Thymus (tissue), 11 donors: ENCODE measurements at regions not wholly inside any gene's neighbourhood (a gene's known extent, or its start where the extent isn't known, plus 50 kb on each side); places are given as distances from the start of the nearest gene placed in this dataset.

Experiments
- DNase-seq, 9 donors: peaks; one replicate each; pipeline ENCODE4 v3.0.0-alpha.2; 2013; ENCODE audit warnings: low spot score in 9 of 9, low read depth in 6 of 9, missing footprints in 1 of 9
- H3K27ac ChIP-seq, 2 donors: one replicate each; pipeline ENCODE4 v1.5.1; 2013; ENCODE audit warnings: control low read depth in 1 of 2, low read depth in 1 of 2, low read length in 1 of 2, mild to moderate bottlenecking in 1 of 2, moderate library complexity in 1 of 2
- H3K27me3 ChIP-seq, 2 donors: one replicate each; pipeline ENCODE4 v1.5.1; 2013; ENCODE audit warnings: low read length in 1 of 2; ENCODE audit not compliant: control insufficient read depth in 2 of 2, insufficient read depth in 1 of 2
- H3K36me3 ChIP-seq, 2 donors: one replicate each; pipeline ENCODE4 v1.5.1; 2013; ENCODE audit warnings: low read length in 1 of 2, mild to moderate bottlenecking in 1 of 2, moderate library complexity in 1 of 2; ENCODE audit not compliant: control insufficient read depth in 2 of 2, insufficient read depth in 2 of 2
- H3K4me1 ChIP-seq, 2 donors: one replicate each; pipeline ENCODE4 v1.5.1; 2013; ENCODE audit warnings: low read length in 2 of 2; ENCODE audit not compliant: control insufficient read depth in 2 of 2, insufficient read depth in 2 of 2
- H3K4me3 ChIP-seq, 2 donors: one replicate each; pipeline ENCODE4 v1.5.1; 2013; ENCODE audit warnings: low read length in 2 of 2, control low read depth in 1 of 2, mild to moderate bottlenecking in 1 of 2
- H3K9me3 ChIP-seq, 2 donors: one replicate each; pipeline ENCODE4 v1.5.1; 2013; ENCODE audit warnings: low read length in 1 of 2, mild to moderate bottlenecking in 1 of 2; ENCODE audit not compliant: control insufficient read depth in 2 of 2, insufficient read depth in 1 of 2
- WGBS: extraction: QIAGEN DNeasy Blood & Tissue Kit; methylation state at CpG from one replicate; pipeline ENCODE4 v1.1.7; 2013; 5-methylcytosine and 5-hydroxymethylcytosine counted together
- donor health status: healthy.

GRCh38 chr4:115711575-115711974, 598.2 kb upstream of the NDST4 start:
- Histone ChIP-seq H3K27me3 (no peaks in the 10 kb centered on the region), H3K9me3 (no peaks in the 10 kb centered on the region), H3K27ac (no peak overlapping the region), H3K4me3 (no peak overlapping the region), H3K4me1 (no peaks in the 10 kb centered on the region), H3K36me3 (no peaks in the 10 kb centered on the region)
- 69% methylated on average over 2 of the region's 2 CpGs for WGBS
- DNase-seq = no peak

GRCh38 chr4:115688961-115689360, 575.5 kb upstream of the NDST4 start:
- Histone ChIP-seq H3K36me3 (no peaks in the 10 kb centered on the region), H3K9me3 (no peaks in the 10 kb centered on the region), H3K4me3 (no peak overlapping the region), H3K4me1 (no peaks in the 10 kb centered on the region), H3K27me3 (no peaks in the 10 kb centered on the region), H3K27ac (no peak overlapping the region)
- DNase-seq = no peak

- Histone ChIP-seq H3K27ac (no peak overlapping the region), H3K9me3 (no peaks in the 10 kb centered on the region), H3K4me3 (no peak overlapping the region), H3K27me3 (no peaks in the 10 kb centered on the region), H3K36me3 (no peaks in the 10 kb centered on the region), H3K4me1 (no peaks in the 10 kb centered on the region)
- WGBS = 92% methylated on average over 1 of the region's 1 CpG
- DNase-seq = no peak
These were observed 573.8 kb upstream of the NDST4 start for GRCh38 chr4:115687052-115687755.

DNA sequence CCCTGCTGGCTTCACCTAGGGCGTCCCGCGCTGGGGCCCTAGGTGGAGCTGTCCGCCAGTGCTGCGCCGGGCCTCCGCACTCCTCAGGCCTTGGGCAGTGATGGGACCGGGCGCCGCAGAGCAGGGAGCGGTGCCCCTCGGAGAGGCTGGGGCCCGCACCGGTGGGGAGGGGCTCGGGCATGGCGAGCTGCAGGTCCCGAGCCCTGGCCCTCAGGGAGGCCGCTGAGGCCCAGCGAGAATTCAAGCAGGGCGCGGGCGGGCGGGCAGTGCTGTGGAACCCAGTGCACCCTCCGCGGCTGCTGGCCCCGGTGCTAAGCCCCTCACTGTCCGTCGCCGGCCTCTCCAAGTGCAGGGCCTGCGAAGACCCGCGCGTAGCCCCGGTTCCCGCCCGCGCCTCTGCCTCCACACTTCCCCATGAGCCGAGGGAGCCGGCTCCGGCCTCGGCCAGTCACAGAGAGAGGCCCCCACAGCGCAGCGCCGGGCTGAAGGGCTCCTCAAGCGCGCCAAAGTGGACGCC, 565.1 kb upstream of the NDST4 start:
- Histone ChIP-seq H3K4me1 (no peaks in the 10 kb centered on the region), H3K27me3 (no peaks in the 10 kb centered on the region), H3K9me3 (no peaks in the 10 kb centered on the region), H3K27ac (no peak overlapping the region), H3K36me3 (no peaks in the 10 kb centered on the region), H3K4me3 (no peak overlapping the region)
- no peak for DNase-seq
- WGBS = 96% methylated on average over 47 of the region's 47 CpGs

DNA sequence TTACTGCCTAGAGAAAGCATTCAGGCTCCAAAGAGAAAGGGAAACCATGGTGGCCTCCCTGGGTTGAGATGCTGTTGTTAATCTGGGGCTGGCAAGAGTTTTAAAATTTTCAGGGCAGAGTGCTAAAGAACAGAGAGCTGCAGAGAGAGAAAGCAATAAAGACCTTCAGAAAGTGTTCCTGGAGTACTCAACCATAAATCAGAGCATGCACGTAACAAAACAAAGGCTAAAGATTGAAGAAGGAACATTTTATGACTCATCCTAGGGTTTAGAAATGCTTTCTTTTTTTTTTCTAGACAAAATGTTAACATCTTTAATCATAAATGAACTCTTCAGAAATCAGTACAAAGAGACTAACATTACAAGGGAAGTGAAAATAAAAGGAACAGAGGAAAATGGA, 562.3 kb upstream of the NDST4 start:
- no peaks in the 10 kb centered on the region for H3K9me3 ChIP-seq
- no peaks in the 10 kb centered on the region for H3K36me3 ChIP-seq
- no peak overlapping the region for H3K4me3 ChIP-seq
- 92% methylated on average over 1 of the region's 1 CpG for WGBS
- no peaks in the 10 kb centered on the region for H3K4me1 ChIP-seq
- H3K27me3 ChIP-seq = no peaks in the 10 kb centered on the region
- no peak for DNase-seq
- H3K27ac ChIP-seq = no peak overlapping the region

DNA sequence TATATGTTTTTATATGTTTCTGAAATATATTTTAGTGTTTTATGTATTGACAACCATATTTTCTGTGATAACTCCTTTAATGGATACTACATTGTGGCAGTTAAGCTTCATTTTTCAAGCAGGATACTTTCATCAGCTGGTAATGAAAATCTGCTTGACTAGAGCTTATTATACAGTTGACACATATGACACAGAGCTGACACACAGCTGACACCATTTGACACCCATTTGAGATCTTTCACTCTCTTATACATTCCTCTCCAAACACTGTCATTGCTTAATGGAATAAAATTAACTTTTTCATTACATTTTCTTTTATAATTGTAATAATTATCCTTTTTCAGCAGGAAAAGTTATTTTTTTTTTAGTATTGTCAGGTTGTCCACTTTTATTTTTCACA, 561.1 kb upstream of the NDST4 start:
- no peak for DNase-seq
- H3K27ac ChIP-seq = no peak overlapping the region
- H3K9me3 ChIP-seq = no peaks in the 10 kb centered on the region
- H3K27me3 ChIP-seq = no peaks in the 10 kb centered on the region
- no peaks in the 10 kb centered on the region for H3K4me1 ChIP-seq
- no peaks in the 10 kb centered on the region for H3K36me3 ChIP-seq
- no peak overlapping the region for H3K4me3 ChIP-seq

- H3K4me3 ChIP-seq = no peak overlapping the region
- no peaks in the 10 kb centered on the region for H3K36me3 ChIP-seq
- DNase-seq = no peak
- no peaks in the 10 kb centered on the region for H3K27me3 ChIP-seq
- H3K27ac ChIP-seq = no peak overlapping the region
- no peaks in the 10 kb centered on the region for H3K9me3 ChIP-seq
- WGBS = 91% methylated on average over 5 of the region's 5 CpGs
- no peaks in the 10 kb centered on the region for H3K4me1 ChIP-seq
These were observed 558.2 kb upstream of the NDST4 start for GRCh38 chr4:115671581-115671980.

- Histone ChIP-seq H3K4me1 (no peaks in the 10 kb centered on the region), H3K36me3 (no peaks in the 10 kb centered on the region), H3K4me3 (no peak overlapping the region), H3K9me3 (no peaks in the 10 kb centered on the region), H3K27ac (no peak overlapping the region), H3K27me3 (no peaks in the 10 kb centered on the region)
- WGBS = 95% methylated on average over 2 of the region's 2 CpGs
- no peak for DNase-seq
These were observed 557.5 kb upstream of the NDST4 start for GRCh38 chr4:115670930-115671329.

- 71% methylated on average over 1 of the region's 1 CpG for WGBS
These were observed 555.0 kb upstream of the NDST4 start for GRCh38 chr4:115668396-115668795.

More at GRCh38 chr4:115668396-115668795, 555.0 kb upstream of the NDST4 start:
- H3K4me3 ChIP-seq = no peak overlapping the region
- DNase-seq = no peak
- H3K36me3 ChIP-seq = no peaks in the 10 kb centered on the region
- no peaks in the 10 kb centered on the region for H3K9me3 ChIP-seq
- no peak overlapping the region for H3K27ac ChIP-seq
- H3K27me3 ChIP-seq = no peaks in the 10 kb centered on the region
- H3K4me1 ChIP-seq = no peaks in the 10 kb centered on the region
